GM21717 (cell line): ENCODE measurements at regions not wholly inside any gene's neighbourhood (a gene's known extent, or its start where the extent isn't known, plus 50 kb on each side); places are given as distances from the start of the nearest gene placed in this dataset.

Source experiments
- ATAC-seq: cut with Tn5 transposase; IDR thresholded peaks from one replicate; pipeline ENCODE4 v1.9.1; 2021; ENCODE audit warnings: mild to moderate bottlenecking, moderate library complexity; ENCODE audit not compliant: unreplicated experiment

GRCh38 chr21:38965910-38966504 lies 160.3 kb downstream of the ETS2 start:
- ATAC-seq, result no peak

- no peak for ATAC-seq
Observed at GRCh38 chr21:38965241-38965640, 159.5 kb downstream of the ETS2 start.

GRCh38 chr21:38963006-38963405 lies 157.3 kb downstream of the ETS2 start:
- no peak for ATAC-seq

- ATAC-seq, result no peak
Observed at GRCh38 chr21:38960251-38960650, 154.5 kb downstream of the ETS2 start.

GRCh38 chr21:38959692-38960061 lies 153.9 kb downstream of the ETS2 start:
- no peak for ATAC-seq

- no peak for ATAC-seq
Observed at GRCh38 chr21:38958940-38959691, 153.4 kb downstream of the ETS2 start.

- no peak for ATAC-seq
Observed at GRCh38 chr21:38958323-38958705, 152.6 kb downstream of the ETS2 start.

- no peak for ATAC-seq
Observed at GRCh38 chr21:38957575-38958322, 152.0 kb downstream of the ETS2 start.

- no peak for ATAC-seq
Observed at GRCh38 chr21:38956856-38957571, 151.3 kb downstream of the ETS2 start.

- no peak for ATAC-seq
Observed at GRCh38 chr21:38956521-38956855, 150.8 kb downstream of the ETS2 start.

- no peak for ATAC-seq
Observed at GRCh38 chr21:38956007-38956406, 150.3 kb downstream of the ETS2 start.

GRCh38 chr21:38955495-38955894 lies 149.8 kb downstream of the ETS2 start:
- no peak for ATAC-seq

- no peak for ATAC-seq
Observed at GRCh38 chr21:38954588-38955004, 148.9 kb downstream of the ETS2 start.

- ATAC-seq, result no peak
Observed at GRCh38 chr21:38953516-38953915, 147.8 kb downstream of the ETS2 start.

- no peak for ATAC-seq
Observed at GRCh38 chr21:38952890-38953289, 147.2 kb downstream of the ETS2 start.

GRCh38 chr21:38951095-38951730 lies 145.5 kb downstream of the ETS2 start:
- ATAC-seq, result no peak

- no peak for ATAC-seq
Observed at GRCh38 chr21:38950435-38951094, 144.8 kb downstream of the ETS2 start.

GRCh38 chr21:38949070-38949380 lies 143.3 kb downstream of the ETS2 start:
- ATAC-seq, result no peak

GRCh38 chr21:38948377-38949069 lies 142.8 kb downstream of the ETS2 start:
- no peak for ATAC-seq
